ENCODE measurements at regions not wholly inside any gene's neighbourhood (a gene's known extent, or its start where the extent isn't known, plus 50 kb on each side); places are given as distances from the start of the nearest gene placed in this dataset.

DNA sequence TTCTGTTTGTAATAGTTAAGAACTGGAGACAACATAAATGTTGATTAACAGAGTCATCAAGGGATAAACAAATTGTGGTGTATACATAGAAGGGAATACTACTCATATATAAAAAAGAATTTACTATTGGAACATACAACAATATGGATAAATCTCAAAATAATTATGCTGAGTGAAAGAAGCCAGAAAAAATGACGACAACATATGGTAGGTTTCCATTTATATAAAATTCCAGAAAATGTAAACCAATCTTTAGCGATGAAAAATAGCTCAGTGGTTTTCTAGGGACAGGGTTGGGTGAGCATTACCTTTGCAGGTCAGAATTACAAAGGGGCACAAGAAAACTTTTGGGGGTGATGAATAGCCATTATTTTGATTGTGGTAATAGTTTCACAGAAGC lies 431.6 kb downstream of the PTPRU start:
- H2AFZ ChIP-seq (ENCODE audit: low read depth, low read length, poor library complexity, severe bottlenecking): no peak overlapping the region
- no TSS peak for BruUV-seq (replicated peaks)
- no peak overlapping the region for H3K4me2 ChIP-seq (ENCODE audit: low read length)
- ATAC-seq (no peak), DNase-seq (ENCODE audit: low read depth, low spot score) (no peak)
- no peak overlapping the region for H3K9ac ChIP-seq (ENCODE audit: low read length)
- peaks cover 0 to 14% of the 10 kb centered on the region in 2 experiments; a peak in 1 of 4 replicates for H3K4me1 ChIP-seq (ENCODE audit: control insufficient read depth in 1 of 2, insufficient read depth in 2 of 2, low read length in 2 of 2)
- ChIA-PET POLR2A (no interaction called here), RAD21 (ENCODE audit: low non-redundant PET in 1 of 2, low total read pairs in 2 of 2, uncharacterized antibody in 2 of 2, unreplicated experiment in 2 of 2) (interaction anchor here in 1 of 2 experiments (0.6 kb wide), 1 partner anchor 303 kb away, joined by 5 read pairs; no protein-coding TSS in a partner anchor), CTCF (interaction anchor here (1.2 kb wide), 1 partner anchor 35 kb away, joined by 3 read pairs; no protein-coding TSS in a partner anchor)
- TF ChIP-seq, protein P1, sequence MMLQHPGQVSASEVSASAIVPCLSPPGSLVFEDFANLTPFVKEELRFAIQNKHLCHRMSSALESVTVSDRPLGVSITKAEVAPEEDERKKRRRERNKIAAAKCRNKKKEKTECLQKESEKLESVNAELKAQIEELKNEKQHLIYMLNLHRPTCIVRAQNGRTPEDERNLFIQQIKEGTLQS (IDR thresholded peaks at IDR 0.05): no peak
- TF ChIP-seq, protein P2, sequence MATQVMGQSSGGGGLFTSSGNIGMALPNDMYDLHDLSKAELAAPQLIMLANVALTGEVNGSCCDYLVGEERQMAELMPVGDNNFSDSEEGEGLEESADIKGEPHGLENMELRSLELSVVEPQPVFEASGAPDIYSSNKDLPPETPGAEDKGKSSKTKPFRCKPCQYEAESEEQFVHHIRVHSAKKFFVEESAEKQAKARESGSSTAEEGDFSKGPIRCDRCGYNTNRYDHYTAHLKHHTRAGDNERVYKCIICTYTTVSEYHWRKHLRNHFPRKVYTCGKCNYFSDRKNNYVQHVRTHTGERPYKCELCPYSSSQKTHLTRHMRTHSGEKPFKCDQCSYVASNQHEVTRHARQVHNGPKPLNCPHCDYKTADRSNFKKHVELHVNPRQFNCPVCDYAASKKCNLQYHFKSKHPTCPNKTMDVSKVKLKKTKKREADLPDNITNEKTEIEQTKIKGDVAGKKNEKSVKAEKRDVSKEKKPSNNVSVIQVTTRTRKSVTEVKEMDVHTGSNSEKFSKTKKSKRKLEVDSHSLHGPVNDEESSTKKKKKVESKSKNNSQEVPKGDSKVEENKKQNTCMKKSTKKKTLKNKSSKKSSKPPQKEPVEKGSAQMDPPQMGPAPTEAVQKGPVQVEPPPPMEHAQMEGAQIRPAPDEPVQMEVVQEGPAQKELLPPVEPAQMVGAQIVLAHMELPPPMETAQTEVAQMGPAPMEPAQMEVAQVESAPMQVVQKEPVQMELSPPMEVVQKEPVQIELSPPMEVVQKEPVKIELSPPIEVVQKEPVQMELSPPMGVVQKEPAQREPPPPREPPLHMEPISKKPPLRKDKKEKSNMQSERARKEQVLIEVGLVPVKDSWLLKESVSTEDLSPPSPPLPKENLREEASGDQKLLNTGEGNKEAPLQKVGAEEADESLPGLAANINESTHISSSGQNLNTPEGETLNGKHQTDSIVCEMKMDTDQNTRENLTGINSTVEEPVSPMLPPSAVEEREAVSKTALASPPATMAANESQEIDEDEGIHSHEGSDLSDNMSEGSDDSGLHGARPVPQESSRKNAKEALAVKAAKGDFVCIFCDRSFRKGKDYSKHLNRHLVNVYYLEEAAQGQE (IDR thresholded peaks at IDR 0.05; ENCODE audit: low read depth): no peak
- TF ChIP-seq POLR2A (IDR thresholded peaks at IDR 0.05; ENCODE audit: borderline replicate concordance, extremely low read depth, insufficient read depth, insufficient read length) (no peak), SRF (IDR thresholded peaks at IDR 0.05; ENCODE audit: low read depth) (no peak), EGR1 (IDR thresholded peaks at IDR 0.05; ENCODE audit: low read depth) (no peak), CTCF (IDR thresholded peaks at IDR 0.05 in 2 of 3, conservative IDR thresholded peaks at IDR 0.05 in 1 of 3; ENCODE audit: borderline replicate concordance in 1 of 3, insufficient read depth in 1 of 3, low read depth in 2 of 3, low read length in 2 of 3) (no peak), RAD21 (IDR thresholded peaks at IDR 0.05; ENCODE audit: low read depth) (no peak), TCF7L2 (IDR thresholded peaks at IDR 0.05; ENCODE audit: borderline replicate concordance, extremely low read depth, insufficient read depth, insufficient read length) (no peak), CEBPB (IDR thresholded peaks at IDR 0.05; ENCODE audit: low read depth) (no peak), FOSL1 (IDR thresholded peaks at IDR 0.05; ENCODE audit: low read depth) (no peak), YY1 (IDR thresholded peaks at IDR 0.05; ENCODE audit: extremely low read depth, insufficient replicate concordance, low read depth, low read length) (no peak), SIN3A (IDR thresholded peaks at IDR 0.05; ENCODE audit: low read depth) (no peak), EZH2 (IDR thresholded peaks at IDR 0.05) (no peak), POLR2AphosphoS5 (IDR thresholded peaks at IDR 0.05; ENCODE audit: low read depth, low read length) (no peak)
- TF ChIP-seq, protein P3, sequence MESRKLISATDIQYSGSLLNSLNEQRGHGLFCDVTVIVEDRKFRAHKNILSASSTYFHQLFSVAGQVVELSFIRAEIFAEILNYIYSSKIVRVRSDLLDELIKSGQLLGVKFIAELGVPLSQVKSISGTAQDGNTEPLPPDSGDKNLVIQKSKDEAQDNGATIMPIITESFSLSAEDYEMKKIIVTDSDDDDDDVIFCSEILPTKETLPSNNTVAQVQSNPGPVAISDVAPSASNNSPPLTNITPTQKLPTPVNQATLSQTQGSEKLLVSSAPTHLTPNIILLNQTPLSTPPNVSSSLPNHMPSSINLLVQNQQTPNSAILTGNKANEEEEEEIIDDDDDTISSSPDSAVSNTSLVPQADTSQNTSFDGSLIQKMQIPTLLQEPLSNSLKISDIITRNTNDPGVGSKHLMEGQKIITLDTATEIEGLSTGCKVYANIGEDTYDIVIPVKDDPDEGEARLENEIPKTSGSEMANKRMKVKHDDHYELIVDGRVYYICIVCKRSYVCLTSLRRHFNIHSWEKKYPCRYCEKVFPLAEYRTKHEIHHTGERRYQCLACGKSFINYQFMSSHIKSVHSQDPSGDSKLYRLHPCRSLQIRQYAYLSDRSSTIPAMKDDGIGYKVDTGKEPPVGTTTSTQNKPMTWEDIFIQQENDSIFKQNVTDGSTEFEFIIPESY (IDR thresholded peaks at IDR 0.05; ENCODE audit: extremely low read depth, insufficient replicate concordance, low read length): no peak
- TF ChIP-seq, protein P4, sequence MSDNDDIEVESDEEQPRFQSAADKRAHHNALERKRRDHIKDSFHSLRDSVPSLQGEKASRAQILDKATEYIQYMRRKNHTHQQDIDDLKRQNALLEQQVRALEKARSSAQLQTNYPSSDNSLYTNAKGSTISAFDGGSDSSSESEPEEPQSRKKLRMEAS (IDR thresholded peaks at IDR 0.05): no peak
- no peak overlapping the region for H3K27ac ChIP-seq (ENCODE audit: low read depth, low read length)
- no peaks in the 10 kb centered on the region for H3K36me3 ChIP-seq (ENCODE audit: control insufficient read depth in 1 of 2, insufficient read depth in 2 of 2, low read length in 2 of 2)
- H3K9me3 ChIP-seq (ENCODE audit: control insufficient read depth in 1 of 2, insufficient read depth in 1 of 2, low read depth in 1 of 2, low read length in 2 of 2): no peaks in the 10 kb centered on the region
- no peaks in the 10 kb centered on the region for H4K20me1 ChIP-seq (ENCODE audit: insufficient read depth)
- no peak overlapping the region for H3K4me3 ChIP-seq (replicated peaks in 1 of 2; ENCODE audit: low read depth in 1 of 2, low read length in 2 of 2)
- no peaks in the 10 kb centered on the region for H3K79me2 ChIP-seq (ENCODE audit: insufficient read depth, low read length)
- intact Hi-C loops (cut with micrococcal nuclease): no loop called here
- no peaks in the 10 kb centered on the region for H3K9me2 ChIP-seq (ENCODE audit: insufficient read depth)
- H3K27me3 ChIP-seq (ENCODE audit: insufficient read depth, low read length): peaks cover 16% of the 10 kb centered on the region

Data from HCT116 (cell line).